T-helper 17 cell (primary cell): ENCODE measurements at regions not wholly inside any gene's neighbourhood (a gene's known extent, or its start where the extent isn't known, plus 50 kb on each side); places are given as distances from the start of the nearest gene placed in this dataset.

Source experiments
- ATAC-seq: fragments of 150-1000 bp; cut with Tn5 transposase; 2 replicates; pipeline ENCODE4 v1.10.0; 2021; ENCODE audit warnings: mild to moderate bottlenecking, moderate library complexity
- DNase-seq, 3 donors: peaks; one replicate each; pipeline versions ENCODE4 v3.0.0 to v3.0.0-alpha.2; 2020 to 2021
- H3K9me3 ChIP-seq: one replicate; pipeline ENCODE4 v1.7.0; 2013; ENCODE audit warnings: low read length, mild to moderate bottlenecking; ENCODE audit not compliant: control insufficient read depth, poor library complexity, severe bottlenecking
- H3K27ac Mint-ChIP-seq: one replicate; pipeline ENCODE4 v1.8.0; 2022; ENCODE audit warnings: mild to moderate bottlenecking, moderate library complexity, mixed read lengths
- H3K27me3 Mint-ChIP-seq: one replicate; pipeline ENCODE4 v1.8.0; 2022; ENCODE audit warnings: mixed read lengths
- H3K36me3 Mint-ChIP-seq: one replicate; pipeline ENCODE4 v1.8.0; 2022; ENCODE audit warnings: low read depth, mixed read lengths
- H3K4me1 Mint-ChIP-seq: one replicate; pipeline ENCODE4 v1.8.0; 2022; ENCODE audit warnings: mild to moderate bottlenecking, mixed read lengths
- H3K4me3 Mint-ChIP-seq: one replicate; pipeline ENCODE4 v1.8.0; 2022; ENCODE audit warnings: mild to moderate bottlenecking, moderate library complexity, mixed read lengths

- no peak overlapping the region for H3K4me3 Mint-ChIP-seq
- no peak for ATAC-seq
- H3K27me3 Mint-ChIP-seq: no peaks in the 10 kb centered on the region
Observed at GRCh38 chr18:2027756-2028155, 543.5 kb downstream of the METTL4 start.

DNA sequence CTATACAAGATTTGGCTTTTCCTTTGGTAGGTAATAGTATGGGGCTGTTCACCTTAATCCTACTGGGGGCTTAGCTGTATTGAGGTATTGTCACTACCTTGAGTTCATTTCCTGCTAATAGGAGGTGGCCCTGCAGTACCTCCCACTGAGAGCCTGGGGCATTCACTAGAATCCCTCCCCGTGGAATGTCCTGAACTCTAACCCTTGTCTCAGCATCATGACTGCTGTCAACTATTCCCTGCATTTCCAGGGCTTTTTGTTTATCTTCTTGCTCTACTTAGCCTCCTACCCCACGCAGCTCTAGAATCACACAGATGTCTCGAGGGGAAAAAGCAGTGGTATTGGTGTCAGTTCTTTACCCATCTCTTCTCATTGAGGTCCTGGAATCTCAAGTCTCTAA lies 542.3 kb downstream of the METTL4 start:
- Mint-ChIP-seq H3K4me3 (no peak overlapping the region), H3K4me1 (no peaks in the 10 kb centered on the region), H3K36me3 (no peaks in the 10 kb centered on the region), H3K27me3 (no peaks in the 10 kb centered on the region), H3K27ac (no peak overlapping the region)
- no peaks in the 10 kb centered on the region for H3K9me3 ChIP-seq
- no peak for DNase-seq
- no peak for ATAC-seq

More at GRCh38 chr18:2027756-2028155, 543.5 kb downstream of the METTL4 start:
- Mint-ChIP-seq H3K36me3 (no peaks in the 10 kb centered on the region), H3K27ac (no peak overlapping the region), H3K4me1 (no peaks in the 10 kb centered on the region)
- H3K9me3 ChIP-seq: no peaks in the 10 kb centered on the region
- no peak for DNase-seq

GRCh38 chr18:2030647-2031046 lies 540.7 kb downstream of the METTL4 start:
- no peak for DNase-seq
- Mint-ChIP-seq H3K4me3 (no peak overlapping the region), H3K27ac (no peak overlapping the region), H3K36me3 (no peaks in the 10 kb centered on the region), H3K27me3 (no peaks in the 10 kb centered on the region), H3K4me1 (no peaks in the 10 kb centered on the region)
- no peak for ATAC-seq
- H3K9me3 ChIP-seq: no peaks in the 10 kb centered on the region

- Mint-ChIP-seq H3K4me1 (no peaks in the 10 kb centered on the region), H3K4me3 (no peak overlapping the region), H3K27ac (no peak overlapping the region), H3K27me3 (no peaks in the 10 kb centered on the region), H3K36me3 (no peaks in the 10 kb centered on the region)
- DNase-seq: no peak
- no peaks in the 10 kb centered on the region for H3K9me3 ChIP-seq
- ATAC-seq: no peak
Observed at GRCh38 chr18:2032036-2032435, 539.3 kb downstream of the METTL4 start.

GRCh38 chr18:2035056-2035455 lies 536.2 kb downstream of the METTL4 start:
- no peak for ATAC-seq
- Mint-ChIP-seq H3K27ac (no peak overlapping the region), H3K36me3 (no peaks in the 10 kb centered on the region), H3K27me3 (no peaks in the 10 kb centered on the region), H3K4me1 (no peaks in the 10 kb centered on the region), H3K4me3 (no peak overlapping the region)
- no peak for DNase-seq
- no peaks in the 10 kb centered on the region for H3K9me3 ChIP-seq

DNA sequence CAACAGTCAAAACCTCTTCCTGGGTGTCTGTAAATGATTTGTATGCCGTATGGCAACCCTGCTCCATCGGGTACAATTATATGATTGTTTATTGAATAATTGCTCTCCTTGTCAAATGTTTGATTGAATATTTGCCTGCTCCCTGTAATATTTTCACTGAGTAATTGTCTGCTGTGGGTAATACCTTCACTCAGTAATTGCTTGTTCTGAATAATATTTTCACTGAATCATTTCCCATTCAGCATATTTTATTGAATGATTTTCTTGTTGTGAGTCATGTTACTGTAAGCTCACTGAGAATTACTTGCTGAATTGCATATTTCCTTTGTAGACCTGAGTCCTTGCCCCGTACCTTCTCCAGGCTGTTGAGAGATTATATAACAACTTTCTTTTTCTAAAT lies 535.2 kb downstream of the METTL4 start:
- no peaks in the 10 kb centered on the region for H3K9me3 ChIP-seq
- H3K27ac Mint-ChIP-seq: no peak overlapping the region
- no peaks in the 10 kb centered on the region for H3K36me3 Mint-ChIP-seq
- no peaks in the 10 kb centered on the region for H3K27me3 Mint-ChIP-seq
- H3K4me3 Mint-ChIP-seq: no peak overlapping the region
- H3K4me1 Mint-ChIP-seq: no peaks in the 10 kb centered on the region
- DNase-seq (no peak), ATAC-seq (no peak)

DNA sequence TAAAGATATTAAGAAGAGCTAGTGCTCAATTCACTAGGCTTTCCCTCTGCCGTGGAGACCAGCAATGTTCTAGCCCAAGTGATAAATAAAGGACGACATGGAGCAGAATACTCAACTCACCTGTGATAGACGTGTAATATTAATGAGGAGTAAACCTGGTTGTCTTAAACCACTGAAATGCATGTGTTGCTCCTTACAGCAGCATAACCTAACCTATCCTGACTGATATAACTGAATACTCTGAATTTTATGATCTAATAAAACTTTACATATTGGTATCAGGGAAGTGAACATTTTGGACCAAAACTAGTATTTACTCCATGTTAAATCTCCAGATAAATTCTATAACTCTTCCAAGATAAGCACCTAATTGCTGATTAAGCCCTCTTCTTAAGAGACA lies 531.0 kb downstream of the METTL4 start:
- Mint-ChIP-seq H3K36me3 (no peaks in the 10 kb centered on the region), H3K4me3 (no peak overlapping the region), H3K27me3 (no peaks in the 10 kb centered on the region), H3K4me1 (no peaks in the 10 kb centered on the region), H3K27ac (no peak overlapping the region)
- ATAC-seq: no peak
- no peak for DNase-seq
- H3K9me3 ChIP-seq: no peaks in the 10 kb centered on the region

DNA sequence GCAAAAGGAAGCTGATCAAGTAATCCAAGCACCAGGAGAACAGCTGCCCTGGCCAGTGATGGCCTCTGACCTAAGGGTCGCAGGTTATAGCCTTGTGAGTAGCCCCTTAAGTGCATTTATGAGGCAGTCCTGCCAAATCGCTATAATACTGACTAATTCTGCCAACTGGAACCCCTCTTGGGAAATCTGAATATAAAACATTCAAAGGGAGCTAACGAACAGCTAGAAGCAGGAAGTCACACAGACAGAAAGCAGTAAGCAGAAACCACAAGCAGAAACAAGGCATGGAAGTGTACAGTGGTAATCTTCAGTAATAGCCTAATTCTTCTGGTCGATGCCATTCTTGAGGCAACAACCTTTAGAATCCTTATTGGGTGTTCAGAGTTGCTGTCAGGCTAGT lies 521.3 kb downstream of the METTL4 start:
- ATAC-seq (no peak), DNase-seq (no peak)
- no peak overlapping the region for H3K4me3 Mint-ChIP-seq
- H3K27ac Mint-ChIP-seq: no peak overlapping the region
- H3K9me3 ChIP-seq: no peaks in the 10 kb centered on the region
- H3K27me3 Mint-ChIP-seq: peaks cover 18% of the 10 kb centered on the region
- no peaks in the 10 kb centered on the region for H3K36me3 Mint-ChIP-seq
- H3K4me1 Mint-ChIP-seq: no peaks in the 10 kb centered on the region

DNA sequence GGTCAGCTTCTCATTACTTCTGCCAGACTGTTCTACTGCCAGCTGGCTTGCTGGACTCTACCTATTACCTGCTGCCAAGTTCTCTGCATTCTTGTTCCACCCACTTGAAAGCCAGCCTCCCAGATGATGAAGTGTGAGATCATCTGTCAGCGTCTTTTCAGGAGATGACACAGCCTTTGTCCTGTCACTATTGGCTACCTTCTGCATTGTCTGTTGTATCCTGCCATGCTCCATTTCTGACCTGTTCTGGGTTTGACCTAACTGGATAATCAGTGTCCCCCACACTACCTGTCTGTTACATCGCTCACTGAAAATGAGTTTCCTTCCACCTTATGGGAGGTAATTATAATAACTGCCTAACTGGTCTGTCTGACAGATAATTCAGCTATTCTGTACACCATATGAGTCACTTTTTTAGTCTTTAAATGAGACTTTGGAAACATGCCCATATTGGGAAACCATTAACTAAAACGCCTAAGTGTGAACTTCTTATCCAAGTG lies 520.6 kb downstream of the METTL4 start:
- Mint-ChIP-seq H3K27me3 (peaks cover 24% of the 10 kb centered on the region), H3K27ac (no peak overlapping the region), H3K4me3 (no peak overlapping the region), H3K36me3 (peaks cover 2% of the 10 kb centered on the region), H3K4me1 (no peaks in the 10 kb centered on the region)
- ATAC-seq (no peak), DNase-seq (no peak)
- H3K9me3 ChIP-seq: no peaks in the 10 kb centered on the region

DNA sequence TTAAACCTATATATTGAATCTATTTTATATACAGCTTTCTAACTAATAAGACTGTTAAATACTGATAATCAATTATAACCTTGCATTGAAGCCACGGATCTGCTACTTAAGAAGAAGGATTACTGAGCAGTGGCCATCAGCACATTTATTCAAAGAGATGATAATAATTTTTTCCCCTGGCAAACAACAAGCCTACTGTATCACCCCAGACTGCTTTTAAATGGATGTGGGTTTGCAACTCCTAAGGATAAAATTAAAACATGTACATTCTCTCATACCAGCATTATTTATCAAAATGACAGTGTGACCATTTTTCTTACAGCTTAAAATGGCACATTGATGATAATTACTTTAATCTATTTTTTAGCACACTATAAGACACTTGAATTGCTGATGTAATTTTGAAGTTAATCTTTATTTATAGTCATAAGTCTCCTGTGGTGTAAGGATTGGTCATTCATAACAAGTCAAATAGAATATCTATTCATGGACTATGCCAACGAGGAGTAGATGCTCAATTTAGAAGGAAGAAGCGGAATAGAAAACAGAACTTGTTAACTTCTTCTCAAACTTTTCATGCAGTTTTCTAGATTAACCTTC lies 517.7 kb downstream of the METTL4 start:
- no peaks in the 10 kb centered on the region for H3K9me3 ChIP-seq
- H3K4me1 Mint-ChIP-seq: no peaks in the 10 kb centered on the region
- peaks cover 2% of the 10 kb centered on the region for H3K36me3 Mint-ChIP-seq
- ATAC-seq (no peak), DNase-seq (no peak)
- no peak overlapping the region for H3K27ac Mint-ChIP-seq
- no peak overlapping the region for H3K4me3 Mint-ChIP-seq
- peaks cover 35% of the 10 kb centered on the region for H3K27me3 Mint-ChIP-seq

DNA sequence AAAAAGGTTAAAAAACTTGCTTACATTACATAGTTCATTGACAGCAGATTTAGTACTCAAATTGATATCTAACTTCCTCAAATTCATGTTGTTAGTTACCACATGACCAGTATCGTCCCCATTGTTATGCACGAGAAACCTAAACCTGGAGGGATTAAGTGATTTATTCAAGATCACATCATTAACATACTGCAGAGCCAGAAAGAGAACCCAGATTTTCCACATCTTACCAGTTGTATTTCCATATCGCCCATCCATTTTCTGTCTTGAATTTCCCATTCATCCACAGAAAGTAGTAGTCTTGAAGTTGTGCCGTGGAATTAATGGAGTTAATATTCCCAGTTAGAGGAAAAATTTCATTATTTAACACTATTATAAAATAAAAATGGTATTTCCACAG lies 512.0 kb downstream of the METTL4 start:
- Mint-ChIP-seq H3K27ac (no peak overlapping the region), H3K4me1 (no peaks in the 10 kb centered on the region), H3K36me3 (peaks cover 2% of the 10 kb centered on the region), H3K27me3 (peaks cover 21% of the 10 kb centered on the region), H3K4me3 (no peak overlapping the region)
- H3K9me3 ChIP-seq: no peaks in the 10 kb centered on the region
- ATAC-seq (no peak), DNase-seq (no peak)

DNA sequence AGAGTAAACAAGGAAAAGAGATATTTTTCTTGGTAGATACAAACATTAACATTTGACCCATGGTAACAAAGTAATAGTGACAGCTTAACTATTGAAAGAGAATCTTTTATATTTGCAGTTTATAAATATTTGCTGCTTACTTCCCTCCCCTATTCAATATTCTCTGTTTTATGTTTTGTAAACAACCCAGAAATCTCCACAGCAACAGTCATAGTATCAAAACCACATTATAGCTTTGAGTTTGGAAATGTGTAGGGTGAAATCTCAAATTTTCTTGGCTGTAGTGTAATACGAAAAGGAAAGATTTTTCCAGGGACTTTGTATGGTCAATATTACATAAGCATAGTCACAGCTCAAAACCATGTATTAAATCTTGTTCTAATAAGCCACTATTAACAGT lies 511.2 kb downstream of the METTL4 start:
- H3K27me3 Mint-ChIP-seq: peaks cover 16% of the 10 kb centered on the region
- ATAC-seq (no peak), DNase-seq (no peak)
- H3K9me3 ChIP-seq: no peaks in the 10 kb centered on the region
- no peaks in the 10 kb centered on the region for H3K4me1 Mint-ChIP-seq
- peaks cover 2% of the 10 kb centered on the region for H3K36me3 Mint-ChIP-seq
- no peak overlapping the region for H3K4me3 Mint-ChIP-seq
- no peak overlapping the region for H3K27ac Mint-ChIP-seq

GRCh38 chr18:2070631-2071030 lies 500.7 kb downstream of the METTL4 start:
- peaks cover 5% of the 10 kb centered on the region for H3K27me3 Mint-ChIP-seq
- no peaks in the 10 kb centered on the region for H3K4me1 Mint-ChIP-seq
- DNase-seq: no peak
- no peaks in the 10 kb centered on the region for H3K9me3 ChIP-seq
- H3K36me3 Mint-ChIP-seq: no peaks in the 10 kb centered on the region
- ATAC-seq: no peak
- H3K4me3 Mint-ChIP-seq: no peak overlapping the region
- no peak overlapping the region for H3K27ac Mint-ChIP-seq

DNA sequence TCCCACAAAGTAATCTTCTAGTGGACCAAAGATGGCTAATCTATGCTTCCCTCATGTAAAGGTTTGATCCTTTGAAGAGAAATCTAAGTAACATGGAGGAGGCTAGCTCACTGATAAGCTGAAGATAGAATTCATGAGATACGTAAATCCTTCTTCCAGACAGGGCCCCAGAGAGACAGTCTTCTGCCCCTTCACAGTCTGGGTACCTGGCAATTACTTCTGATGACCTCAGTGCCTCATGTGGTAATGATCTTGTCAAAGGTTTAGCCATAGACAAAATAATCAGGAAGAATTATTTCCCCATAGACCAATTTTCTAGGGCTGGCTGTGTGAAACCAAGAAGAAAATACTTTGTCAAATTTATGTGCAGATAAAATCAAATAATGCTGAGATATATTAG lies 495.8 kb downstream of the METTL4 start:
- H3K9me3 ChIP-seq: no peaks in the 10 kb centered on the region
- DNase-seq (no peak), ATAC-seq (no peak)
- Mint-ChIP-seq H3K27ac (no peak overlapping the region), H3K27me3 (peaks cover 5% of the 10 kb centered on the region), H3K4me3 (no peak overlapping the region), H3K4me1 (no peaks in the 10 kb centered on the region), H3K36me3 (no peaks in the 10 kb centered on the region)
